ENCODE measurements at regions not wholly inside any gene's neighbourhood (a gene's known extent, or its start where the extent isn't known, plus 50 kb on each side); places are given as distances from the start of the nearest gene placed in this dataset.

DNA sequence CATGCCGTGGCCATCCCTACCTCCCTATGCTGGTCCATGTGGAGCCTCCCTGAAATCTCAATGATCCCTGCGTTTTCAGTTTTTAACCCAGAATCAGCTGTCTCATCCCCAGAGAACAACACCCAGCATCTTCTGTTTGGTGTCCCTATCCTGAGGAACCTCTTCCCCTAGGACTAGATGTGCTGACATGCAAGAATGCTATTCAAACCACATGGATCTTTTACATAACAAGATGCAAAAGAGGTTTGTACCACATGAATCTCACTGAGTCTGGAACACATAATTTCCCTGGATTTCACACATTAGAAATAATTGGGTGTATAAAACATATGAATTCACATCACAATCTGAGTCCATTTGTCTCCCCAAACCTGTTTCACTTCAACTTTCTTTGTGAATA, 174.6 kb upstream of the NECTIN3 start:
- H3K4me3 Mint-ChIP-seq: no peak overlapping the region
- H3K9me3 Mint-ChIP-seq: peaks cover 0 to 22% (median 3%) of the 10 kb centered on the region in 7 donors
- H3K27me3 Mint-ChIP-seq: peaks cover 0 to 5% (median 0%) of the 10 kb centered on the region in 3 donors
- no peaks in the 10 kb centered on the region for H3K4me1 Mint-ChIP-seq
- H3K36me3 Mint-ChIP-seq: no peaks in the 10 kb centered on the region
- ATAC-seq (ENCODE audit: low read depth in 2 of 2): no peak
- no peak overlapping the region for H3K27ac Mint-ChIP-seq
- DNase-seq: no peak

DNA sequence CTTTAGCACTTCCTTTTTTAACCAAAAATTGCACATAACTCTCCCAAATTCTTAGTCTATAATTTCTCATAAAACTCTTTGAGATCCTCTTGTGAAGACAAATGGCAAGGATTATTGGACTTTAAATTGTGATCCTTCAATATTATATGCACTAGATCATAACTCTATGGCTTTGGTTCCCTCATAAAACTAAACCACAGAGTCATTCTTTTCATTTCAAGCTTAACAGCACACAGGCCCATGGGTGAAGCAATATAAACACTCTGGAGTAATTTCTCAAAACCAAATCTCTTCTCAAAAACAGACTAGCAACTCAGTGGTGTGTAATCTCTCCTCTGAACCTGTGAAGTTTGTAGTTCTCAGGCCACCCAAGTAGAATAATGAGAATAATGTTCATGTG, 171.0 kb upstream of the NECTIN3 start:
- Mint-ChIP-seq H3K9me3 (peaks cover 0 to 17% (median 3%) of the 10 kb centered on the region in 7 donors), H3K27me3 (peaks cover 0 to 5% (median 0%) of the 10 kb centered on the region in 3 donors), H3K27ac (no peak overlapping the region), H3K4me3 (no peak overlapping the region), H3K36me3 (no peaks in the 10 kb centered on the region), H3K4me1 (no peaks in the 10 kb centered on the region)
- no peak for ATAC-seq (ENCODE audit: low read depth in 2 of 2)
- DNase-seq: no peak

DNA sequence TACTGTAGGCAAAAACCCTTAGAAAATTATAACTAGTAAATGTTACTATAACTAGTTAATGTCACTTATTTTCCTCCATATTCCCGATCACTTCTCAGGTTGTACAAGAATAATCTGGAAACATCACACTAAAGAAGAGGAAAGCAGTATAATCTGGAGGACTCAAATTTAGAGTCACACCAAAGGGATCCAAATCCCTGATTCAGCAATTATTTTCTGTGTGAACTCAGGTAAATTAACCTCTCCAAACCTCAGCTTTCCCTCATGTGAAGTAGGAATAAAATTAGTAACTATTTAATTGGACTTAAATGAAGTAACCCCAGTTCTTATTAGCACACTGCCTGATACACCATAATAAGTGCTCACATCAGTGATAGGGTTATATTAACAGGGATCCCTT, 170.1 kb upstream of the NECTIN3 start:
- no peak overlapping the region for H3K27ac Mint-ChIP-seq
- H3K4me1 Mint-ChIP-seq: no peaks in the 10 kb centered on the region
- H3K36me3 Mint-ChIP-seq: no peaks in the 10 kb centered on the region
- H3K4me3 Mint-ChIP-seq: no peak overlapping the region
- H3K27me3 Mint-ChIP-seq: peaks cover 0 to 5% (median 0%) of the 10 kb centered on the region in 3 donors
- ATAC-seq (ENCODE audit: low read depth in 2 of 2) (no peak), DNase-seq (no peak)
- H3K9me3 Mint-ChIP-seq: peaks cover 0 to 21% (median 3%) of the 10 kb centered on the region in 7 donors

DNA sequence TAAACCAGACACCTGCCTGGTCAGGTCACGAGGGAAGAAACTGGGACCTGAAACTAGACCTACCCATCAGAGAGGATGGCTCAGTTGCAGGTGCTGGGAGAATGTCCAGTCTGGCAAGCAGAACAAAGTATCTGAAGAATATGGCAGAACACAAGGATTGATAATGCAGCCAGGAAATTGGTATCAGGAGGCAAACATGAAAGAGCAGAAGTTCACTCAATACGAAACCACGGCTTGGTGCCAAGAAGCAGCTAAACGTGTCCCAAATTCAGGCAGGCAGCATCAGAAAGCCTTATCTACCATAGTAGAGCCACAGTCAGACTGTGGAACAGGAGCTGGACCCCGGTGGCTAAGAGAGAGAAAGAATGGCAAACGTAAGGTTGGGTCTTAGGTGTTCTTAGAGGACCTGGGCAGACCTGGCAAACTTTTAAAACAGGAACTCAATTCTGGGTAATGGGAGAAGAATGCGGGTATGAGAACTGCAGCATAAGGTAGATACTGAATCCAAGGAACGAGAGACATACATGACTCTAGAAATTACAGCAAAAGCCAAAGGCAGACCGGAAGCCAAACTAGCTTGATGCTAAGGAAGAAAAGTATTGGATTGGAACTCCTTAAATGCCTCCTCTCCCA, 169.0 kb upstream of the NECTIN3 start:
- Mint-ChIP-seq H3K27ac (no peak overlapping the region), H3K4me3 (no peak overlapping the region), H3K4me1 (no peaks in the 10 kb centered on the region), H3K36me3 (no peaks in the 10 kb centered on the region), H3K27me3 (no peaks in the 10 kb centered on the region), H3K9me3 (peaks cover 0 to 22% (median 2%) of the 10 kb centered on the region in 7 donors)
- no peak for ATAC-seq (ENCODE audit: low read depth in 2 of 2)
- DNase-seq: no peak

DNA sequence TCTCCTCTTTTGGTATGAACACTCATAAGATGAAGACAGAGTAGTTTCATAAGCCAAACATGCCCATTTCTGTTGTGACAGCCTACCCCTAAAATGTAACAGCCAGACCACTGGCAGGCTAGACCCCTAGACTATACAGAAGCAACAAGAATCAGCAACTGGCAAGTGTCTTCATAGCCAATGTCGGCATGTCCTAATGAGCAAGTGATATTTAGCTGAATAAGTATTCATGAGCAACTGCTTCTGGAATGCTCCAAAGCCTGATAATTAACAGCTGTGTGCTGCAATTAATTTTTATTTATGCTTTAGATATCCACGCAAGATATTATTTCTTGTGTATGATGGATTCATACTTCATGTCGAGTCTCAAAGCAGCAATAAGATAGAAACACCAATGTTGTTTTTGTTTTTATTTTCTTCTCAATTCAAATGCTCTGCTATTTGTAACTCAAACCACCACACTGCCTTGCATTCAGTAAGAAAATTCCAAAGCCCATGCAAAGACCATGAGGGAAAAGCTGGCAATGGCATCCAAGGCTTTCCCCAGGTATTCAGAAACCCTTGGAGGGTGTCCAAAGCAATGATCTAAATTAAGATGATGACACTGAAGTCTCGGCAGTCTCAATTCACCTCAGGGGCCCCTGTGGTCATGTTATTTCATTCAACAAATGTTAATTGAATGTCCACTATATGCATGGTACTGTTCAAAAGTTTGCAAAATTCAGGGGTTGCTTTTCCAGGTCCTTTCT, 167.7 kb upstream of the NECTIN3 start:
- no peak overlapping the region for H3K27ac Mint-ChIP-seq
- no peak overlapping the region for H3K4me3 Mint-ChIP-seq
- H3K9me3 Mint-ChIP-seq: peaks cover 0 to 8% (median 0%) of the 10 kb centered on the region in 7 donors

DNA sequence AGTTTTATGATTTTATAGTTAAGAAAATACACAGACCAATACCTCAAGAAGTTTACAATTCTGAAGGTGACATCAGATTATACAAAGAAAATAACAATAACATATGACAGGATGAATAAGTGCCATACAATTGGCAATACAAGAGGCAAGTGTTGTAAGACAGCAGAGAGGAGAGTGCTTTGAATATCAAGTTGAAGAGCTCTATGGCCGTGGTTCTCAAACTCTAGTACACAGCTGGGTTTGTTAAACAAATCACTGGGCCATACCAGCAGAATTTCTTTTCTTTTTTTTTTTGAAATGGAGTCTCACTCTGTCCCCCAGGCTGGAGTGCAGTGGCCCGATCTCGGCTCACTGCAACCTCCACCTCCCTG, 167.1 kb upstream of the NECTIN3 start:
- Mint-ChIP-seq H3K27ac (no peak overlapping the region), H3K4me3 (no peak overlapping the region), H3K4me1 (no peaks in the 10 kb centered on the region), H3K27me3 (no peaks in the 10 kb centered on the region), H3K9me3 (peaks cover 0 to 7% (median 0%) of the 10 kb centered on the region in 7 donors), H3K36me3 (no peaks in the 10 kb centered on the region)
- DNase-seq (no peak), ATAC-seq (ENCODE audit: low read depth in 2 of 2) (no peak)

More for the DNA sequence above, 167.7 kb upstream of the NECTIN3 start:
- ATAC-seq (ENCODE audit: low read depth in 2 of 2) (no peak), DNase-seq (no peak)
- no peaks in the 10 kb centered on the region for H3K4me1 Mint-ChIP-seq
- H3K36me3 Mint-ChIP-seq: no peaks in the 10 kb centered on the region
- no peaks in the 10 kb centered on the region for H3K27me3 Mint-ChIP-seq

DNA sequence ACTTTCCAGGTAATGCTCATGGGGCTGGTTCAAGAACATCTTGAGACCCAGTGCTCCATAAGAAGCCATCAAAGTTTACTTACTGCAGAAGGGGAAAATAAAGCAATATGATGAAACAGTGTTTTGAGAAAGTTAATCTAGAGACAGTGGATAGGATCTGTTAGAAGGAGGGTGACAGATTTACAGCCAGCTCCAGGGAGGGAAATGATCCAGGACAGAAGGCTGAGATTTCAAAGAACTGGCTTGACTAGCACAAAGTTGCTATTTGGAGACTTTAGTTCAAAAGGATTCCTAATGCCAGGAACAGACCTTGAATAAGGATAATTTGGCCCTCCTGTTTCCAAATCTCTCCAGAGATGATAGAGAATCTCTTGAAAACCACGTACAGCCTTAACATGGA, 166.5 kb upstream of the NECTIN3 start:
- no peak for DNase-seq
- no peak for ATAC-seq (ENCODE audit: low read depth in 2 of 2)
- Mint-ChIP-seq H3K9me3 (peaks cover 0 to 7% (median 0%) of the 10 kb centered on the region in 7 donors), H3K36me3 (no peaks in the 10 kb centered on the region), H3K27me3 (no peaks in the 10 kb centered on the region), H3K27ac (no peak overlapping the region), H3K4me3 (no peak overlapping the region), H3K4me1 (no peaks in the 10 kb centered on the region)

DNA sequence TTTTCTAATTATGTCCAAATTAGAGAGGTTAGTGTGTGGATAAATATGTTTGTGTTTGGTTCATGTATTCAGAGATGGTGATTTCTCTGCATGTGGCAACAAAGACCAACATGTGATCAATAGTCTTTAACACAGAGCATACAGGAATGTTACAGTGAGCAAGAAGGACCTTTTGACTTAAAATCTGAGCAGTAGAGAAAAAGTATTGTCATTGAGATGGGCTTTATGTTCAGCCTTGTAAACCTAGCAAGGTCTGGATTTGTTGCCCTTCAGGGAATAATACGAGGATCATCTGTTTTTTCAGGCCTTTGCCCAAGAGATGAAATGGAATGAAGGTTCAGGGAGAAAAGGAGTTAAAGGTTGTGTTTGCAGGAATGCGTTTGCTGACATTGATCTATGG, 161.8 kb upstream of the NECTIN3 start:
- no peaks in the 10 kb centered on the region for H3K4me1 Mint-ChIP-seq
- ATAC-seq (ENCODE audit: low read depth in 2 of 2) (no peak), DNase-seq (no peak)
- no peak overlapping the region for H3K27ac Mint-ChIP-seq
- H3K4me3 Mint-ChIP-seq: no peak overlapping the region
- H3K36me3 Mint-ChIP-seq: no peaks in the 10 kb centered on the region
- no peaks in the 10 kb centered on the region for H3K27me3 Mint-ChIP-seq
- H3K9me3 Mint-ChIP-seq: peaks cover 0 to 13% (median 5%) of the 10 kb centered on the region in 7 donors

DNA sequence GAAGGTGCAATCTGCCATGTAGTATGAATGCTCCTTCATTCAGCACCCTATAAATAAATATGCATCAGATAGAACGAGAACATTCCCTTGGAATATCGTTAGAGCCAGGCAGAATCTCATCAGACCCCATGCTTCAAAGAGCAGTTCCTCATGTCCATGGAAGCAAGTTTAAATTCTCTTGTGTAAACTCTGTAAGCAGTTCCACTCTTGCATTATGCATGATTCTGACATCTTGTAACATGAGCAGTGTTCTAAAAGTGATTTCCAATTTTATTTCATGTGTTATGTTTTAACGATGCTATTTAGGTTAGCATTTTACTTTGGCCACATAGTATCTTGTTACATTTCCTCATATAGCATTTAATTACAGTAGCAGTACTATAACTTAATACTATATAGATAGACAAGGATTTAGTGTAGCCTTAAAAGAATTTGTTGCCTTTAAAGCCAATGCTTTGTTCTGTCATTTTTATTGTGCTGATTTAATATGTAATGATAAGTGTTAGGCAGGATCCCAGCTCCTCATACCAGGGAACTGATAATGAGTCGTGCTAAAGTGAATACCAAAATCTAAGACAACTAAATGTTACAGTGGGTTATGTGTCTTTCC, 161.2 kb upstream of the NECTIN3 start:
- DNase-seq (no peak), ATAC-seq (ENCODE audit: low read depth in 2 of 2) (no peak)
- no peak overlapping the region for H3K27ac Mint-ChIP-seq
- H3K4me1 Mint-ChIP-seq: no peaks in the 10 kb centered on the region
- no peaks in the 10 kb centered on the region for H3K27me3 Mint-ChIP-seq
- peaks cover 0 to 13% (median 5%) of the 10 kb centered on the region in 7 donors for H3K9me3 Mint-ChIP-seq
- H3K36me3 Mint-ChIP-seq: no peaks in the 10 kb centered on the region
- no peak overlapping the region for H3K4me3 Mint-ChIP-seq

DNA sequence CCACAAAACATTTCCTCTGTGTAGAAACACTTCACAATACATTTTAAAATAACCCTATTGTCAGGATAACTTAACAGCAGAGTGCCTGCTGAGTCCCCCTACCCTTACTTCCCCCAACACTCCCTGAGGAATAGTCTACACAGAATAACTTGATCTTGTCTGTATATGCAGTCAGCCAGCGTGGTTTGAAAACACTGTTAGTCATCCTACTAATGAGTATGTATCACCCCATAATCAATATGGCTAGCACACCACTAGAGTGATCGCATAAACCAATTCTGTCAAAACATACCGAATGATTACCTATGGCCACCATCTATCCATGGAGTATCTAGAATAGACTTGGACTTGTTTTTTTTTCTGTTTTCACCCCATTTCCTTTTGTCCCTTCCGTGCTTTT, 152.7 kb upstream of the NECTIN3 start:
- H3K36me3 Mint-ChIP-seq: no peaks in the 10 kb centered on the region
- no peak overlapping the region for H3K27ac Mint-ChIP-seq
- no peak for DNase-seq
- H3K4me1 Mint-ChIP-seq: no peaks in the 10 kb centered on the region
- no peak overlapping the region for H3K4me3 Mint-ChIP-seq
- no peaks in the 10 kb centered on the region for H3K27me3 Mint-ChIP-seq
- no peak for ATAC-seq (ENCODE audit: low read depth in 2 of 2)
- H3K9me3 Mint-ChIP-seq: peaks cover 0 to 9% (median 2%) of the 10 kb centered on the region in 7 donors

DNA sequence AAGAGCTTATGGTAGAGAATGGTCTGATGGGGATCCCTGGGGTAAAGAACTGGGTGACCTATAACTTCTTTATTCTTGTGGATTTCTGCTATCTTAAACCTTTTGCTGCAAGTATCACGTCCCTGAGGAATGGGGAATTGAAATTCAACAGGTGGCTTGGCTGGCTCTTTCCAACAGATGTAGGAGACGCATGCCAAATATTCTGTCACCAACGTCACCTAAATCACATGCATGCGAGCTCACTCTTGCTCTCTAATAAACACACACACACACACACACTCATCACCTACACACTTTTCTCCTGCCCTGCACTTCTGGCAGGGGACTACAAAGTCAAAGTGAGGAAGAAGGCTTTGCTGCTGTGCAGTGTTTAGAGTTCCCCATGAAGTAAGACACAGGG, 145.8 kb upstream of the NECTIN3 start:
- ATAC-seq (ENCODE audit: low read depth in 2 of 2) (no peak), DNase-seq (no peak)
- Mint-ChIP-seq H3K9me3 (no peaks in the 10 kb centered on the region), H3K4me1 (no peaks in the 10 kb centered on the region), H3K36me3 (no peaks in the 10 kb centered on the region), H3K27me3 (peaks cover 0 to 4% (median 0%) of the 10 kb centered on the region in 3 donors), H3K4me3 (no peak overlapping the region), H3K27ac (no peak overlapping the region)

DNA sequence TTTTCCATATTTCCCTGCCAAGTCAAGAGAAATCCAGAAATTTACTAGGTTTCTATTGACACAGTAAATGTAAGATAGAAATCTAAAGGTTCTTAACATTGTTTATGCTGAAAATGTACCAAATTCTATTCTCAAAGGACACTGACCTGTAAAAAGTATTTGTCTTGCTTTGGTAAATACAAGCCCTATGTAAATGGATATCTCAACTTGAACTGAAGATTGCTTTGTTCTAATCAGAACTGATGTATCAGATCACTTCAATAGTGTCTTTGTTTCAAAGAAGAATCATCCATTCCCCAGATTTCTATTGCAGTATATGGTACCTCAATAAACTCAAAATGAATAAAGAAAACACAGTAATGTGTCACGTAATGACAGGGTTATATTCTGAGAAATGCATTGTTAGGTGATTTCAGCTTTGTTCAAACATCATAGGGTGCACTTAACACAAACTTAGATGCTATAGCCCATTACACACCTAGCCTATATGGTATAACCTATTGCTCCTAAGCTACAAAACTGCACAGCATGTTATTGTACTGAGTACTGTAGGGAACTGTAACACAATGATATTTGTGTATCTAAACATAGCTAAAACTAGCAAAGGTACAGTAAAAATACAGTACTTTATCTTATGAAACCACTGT, 143.5 kb upstream of the NECTIN3 start:
- H3K27me3 Mint-ChIP-seq: peaks cover 0 to 4% (median 0%) of the 10 kb centered on the region in 3 donors
- DNase-seq (no peak), ATAC-seq (ENCODE audit: low read depth in 2 of 2) (no peak)

DNA sequence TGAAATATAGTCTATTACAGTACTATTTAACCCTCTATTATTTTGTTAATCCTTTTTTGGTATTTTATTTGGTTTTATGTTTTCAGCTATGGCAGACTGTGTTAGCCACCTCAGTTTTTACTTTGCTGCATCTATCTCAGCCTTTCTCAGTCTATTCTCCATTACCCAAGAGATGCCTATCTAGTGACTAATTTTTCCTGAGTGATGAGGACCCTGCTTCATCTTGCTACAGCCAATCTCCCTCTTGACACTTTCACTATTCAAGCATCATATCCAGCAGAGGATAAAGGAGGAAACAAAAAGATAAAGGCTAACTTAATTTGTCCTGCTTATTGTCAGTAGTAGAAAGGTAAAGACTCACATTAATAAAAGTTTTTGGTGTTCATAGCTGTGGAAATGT, 141.8 kb upstream of the NECTIN3 start:
- Mint-ChIP-seq H3K4me3 (no peak overlapping the region), H3K9me3 (peaks cover 0 to 1% (median 0%) of the 10 kb centered on the region in 7 donors), H3K4me1 (no peaks in the 10 kb centered on the region), H3K27me3 (peaks cover 0 to 5% (median 0%) of the 10 kb centered on the region in 3 donors), H3K36me3 (no peaks in the 10 kb centered on the region), H3K27ac (no peak overlapping the region)
- ATAC-seq (ENCODE audit: low read depth in 2 of 2) (no peak), DNase-seq (no peak)

More for the DNA sequence above, 143.5 kb upstream of the NECTIN3 start:
- H3K9me3 Mint-ChIP-seq: peaks cover 0 to 1% (median 0%) of the 10 kb centered on the region in 7 donors
- no peaks in the 10 kb centered on the region for H3K36me3 Mint-ChIP-seq
- no peak overlapping the region for H3K4me3 Mint-ChIP-seq
- H3K4me1 Mint-ChIP-seq: no peaks in the 10 kb centered on the region
- no peak overlapping the region for H3K27ac Mint-ChIP-seq

Measured in naive B cell (primary cell).